IMR-90 (cell line): ENCODE measurements at regions not wholly inside any gene's neighbourhood (a gene's known extent, or its start where the extent isn't known, plus 50 kb on each side); places are given as distances from the start of the nearest gene placed in this dataset.

Source experiments
- CTCF ChIP-seq: conservative IDR thresholded peaks from 2 replicates; pipeline ENCODE4 v1.5.1; 2012; ENCODE audit warnings: mild to moderate bottlenecking, low read depth, low read length, improper control_type of control experiment
- POLR2A ChIP-seq: IDR thresholded peaks from 2 replicates; pipeline ENCODE4 v1.6.1; 2012; ENCODE audit warnings: mild to moderate bottlenecking, low read depth, low read length
- RCOR1 ChIP-seq: IDR thresholded peaks from 2 replicates; pipeline ENCODE4 v1.6.1; 2012; ENCODE audit warnings: mild to moderate bottlenecking, low read length, improper control_type of control experiment; ENCODE audit not compliant: insufficient replicate concordance
- USF2 ChIP-seq: fragments of 150-350 bp; IDR thresholded peaks from 2 replicates; pipeline ENCODE4 v1.6.1; 2017; ENCODE audit warnings: mild to moderate bottlenecking, antibody characterized with exemption, low read length, low read depth

GRCh38 chr1:76021846-76022245 is 52.7 kb upstream of the ST6GALNAC3 start:
- TF ChIP-seq CTCF = no peak
- TF ChIP-seq POLR2A = no peak
- TF ChIP-seq USF2 = no peak
- no peak for TF ChIP-seq RCOR1
